ENCODE measurements at regions not wholly inside any gene's neighbourhood (a gene's known extent, or its start where the extent isn't known, plus 50 kb on each side); places are given as distances from the start of the nearest gene placed in this dataset.

DNA sequence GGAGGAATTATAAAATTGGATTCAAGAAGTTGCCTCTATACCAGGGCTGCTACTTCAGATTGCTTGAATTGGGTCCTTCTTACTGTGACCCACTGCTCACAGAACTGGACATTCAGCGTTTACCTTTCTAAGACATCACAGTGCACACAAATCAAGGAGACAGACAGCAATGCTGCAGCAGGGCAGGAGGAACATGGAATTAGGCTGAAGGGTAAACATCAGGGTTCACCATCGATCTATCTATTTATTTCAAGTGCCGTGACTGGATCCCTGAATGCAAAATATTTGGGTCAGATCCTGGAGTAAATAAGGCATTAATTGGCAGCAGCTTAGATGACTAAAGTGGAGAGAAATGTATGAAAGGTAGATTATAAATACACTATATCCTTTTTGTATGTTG, 76.9 kb upstream of the HMGA2 start:
- TF ChIP-seq, protein P1, sequence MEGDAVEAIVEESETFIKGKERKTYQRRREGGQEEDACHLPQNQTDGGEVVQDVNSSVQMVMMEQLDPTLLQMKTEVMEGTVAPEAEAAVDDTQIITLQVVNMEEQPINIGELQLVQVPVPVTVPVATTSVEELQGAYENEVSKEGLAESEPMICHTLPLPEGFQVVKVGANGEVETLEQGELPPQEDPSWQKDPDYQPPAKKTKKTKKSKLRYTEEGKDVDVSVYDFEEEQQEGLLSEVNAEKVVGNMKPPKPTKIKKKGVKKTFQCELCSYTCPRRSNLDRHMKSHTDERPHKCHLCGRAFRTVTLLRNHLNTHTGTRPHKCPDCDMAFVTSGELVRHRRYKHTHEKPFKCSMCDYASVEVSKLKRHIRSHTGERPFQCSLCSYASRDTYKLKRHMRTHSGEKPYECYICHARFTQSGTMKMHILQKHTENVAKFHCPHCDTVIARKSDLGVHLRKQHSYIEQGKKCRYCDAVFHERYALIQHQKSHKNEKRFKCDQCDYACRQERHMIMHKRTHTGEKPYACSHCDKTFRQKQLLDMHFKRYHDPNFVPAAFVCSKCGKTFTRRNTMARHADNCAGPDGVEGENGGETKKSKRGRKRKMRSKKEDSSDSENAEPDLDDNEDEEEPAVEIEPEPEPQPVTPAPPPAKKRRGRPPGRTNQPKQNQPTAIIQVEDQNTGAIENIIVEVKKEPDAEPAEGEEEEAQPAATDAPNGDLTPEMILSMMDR (IDR thresholded peaks at IDR 0.05; ENCODE audit: low read depth, low read length, missing input control), result no peak
- TF ChIP-seq RAD21 (IDR thresholded peaks at IDR 0.05) (no peak), YY1 (IDR thresholded peaks at IDR 0.05) (no peak), RXRA (IDR thresholded peaks at IDR 0.05) (peak in 1 of 2 donors; percentile 7), TAF1 (conservative IDR thresholded peaks at IDR 0.05) (no peak), EGR1 (IDR thresholded peaks at IDR 0.05; ENCODE audit: low read depth in 2 of 2) (no peak), SP1 (IDR thresholded peaks at IDR 0.05) (no peak), GABPA (IDR thresholded peaks at IDR 0.05 in 1 of 2, conservative IDR thresholded peaks at IDR 0.05 in 1 of 2) (no peak), HNF4A (conservative IDR thresholded peaks at IDR 0.05) (peak in 1 of 2 donors; percentile 27)
- TF ChIP-seq, protein P2, sequence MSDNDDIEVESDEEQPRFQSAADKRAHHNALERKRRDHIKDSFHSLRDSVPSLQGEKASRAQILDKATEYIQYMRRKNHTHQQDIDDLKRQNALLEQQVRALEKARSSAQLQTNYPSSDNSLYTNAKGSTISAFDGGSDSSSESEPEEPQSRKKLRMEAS (IDR thresholded peaks at IDR 0.05), result no peak
- TF ChIP-seq, protein P3, sequence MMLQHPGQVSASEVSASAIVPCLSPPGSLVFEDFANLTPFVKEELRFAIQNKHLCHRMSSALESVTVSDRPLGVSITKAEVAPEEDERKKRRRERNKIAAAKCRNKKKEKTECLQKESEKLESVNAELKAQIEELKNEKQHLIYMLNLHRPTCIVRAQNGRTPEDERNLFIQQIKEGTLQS (IDR thresholded peaks at IDR 0.05), result no peak
- TF ChIP-seq, protein P4, sequence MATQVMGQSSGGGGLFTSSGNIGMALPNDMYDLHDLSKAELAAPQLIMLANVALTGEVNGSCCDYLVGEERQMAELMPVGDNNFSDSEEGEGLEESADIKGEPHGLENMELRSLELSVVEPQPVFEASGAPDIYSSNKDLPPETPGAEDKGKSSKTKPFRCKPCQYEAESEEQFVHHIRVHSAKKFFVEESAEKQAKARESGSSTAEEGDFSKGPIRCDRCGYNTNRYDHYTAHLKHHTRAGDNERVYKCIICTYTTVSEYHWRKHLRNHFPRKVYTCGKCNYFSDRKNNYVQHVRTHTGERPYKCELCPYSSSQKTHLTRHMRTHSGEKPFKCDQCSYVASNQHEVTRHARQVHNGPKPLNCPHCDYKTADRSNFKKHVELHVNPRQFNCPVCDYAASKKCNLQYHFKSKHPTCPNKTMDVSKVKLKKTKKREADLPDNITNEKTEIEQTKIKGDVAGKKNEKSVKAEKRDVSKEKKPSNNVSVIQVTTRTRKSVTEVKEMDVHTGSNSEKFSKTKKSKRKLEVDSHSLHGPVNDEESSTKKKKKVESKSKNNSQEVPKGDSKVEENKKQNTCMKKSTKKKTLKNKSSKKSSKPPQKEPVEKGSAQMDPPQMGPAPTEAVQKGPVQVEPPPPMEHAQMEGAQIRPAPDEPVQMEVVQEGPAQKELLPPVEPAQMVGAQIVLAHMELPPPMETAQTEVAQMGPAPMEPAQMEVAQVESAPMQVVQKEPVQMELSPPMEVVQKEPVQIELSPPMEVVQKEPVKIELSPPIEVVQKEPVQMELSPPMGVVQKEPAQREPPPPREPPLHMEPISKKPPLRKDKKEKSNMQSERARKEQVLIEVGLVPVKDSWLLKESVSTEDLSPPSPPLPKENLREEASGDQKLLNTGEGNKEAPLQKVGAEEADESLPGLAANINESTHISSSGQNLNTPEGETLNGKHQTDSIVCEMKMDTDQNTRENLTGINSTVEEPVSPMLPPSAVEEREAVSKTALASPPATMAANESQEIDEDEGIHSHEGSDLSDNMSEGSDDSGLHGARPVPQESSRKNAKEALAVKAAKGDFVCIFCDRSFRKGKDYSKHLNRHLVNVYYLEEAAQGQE (IDR thresholded peaks at IDR 0.05), result no peak
- TF ChIP-seq, protein P5, sequence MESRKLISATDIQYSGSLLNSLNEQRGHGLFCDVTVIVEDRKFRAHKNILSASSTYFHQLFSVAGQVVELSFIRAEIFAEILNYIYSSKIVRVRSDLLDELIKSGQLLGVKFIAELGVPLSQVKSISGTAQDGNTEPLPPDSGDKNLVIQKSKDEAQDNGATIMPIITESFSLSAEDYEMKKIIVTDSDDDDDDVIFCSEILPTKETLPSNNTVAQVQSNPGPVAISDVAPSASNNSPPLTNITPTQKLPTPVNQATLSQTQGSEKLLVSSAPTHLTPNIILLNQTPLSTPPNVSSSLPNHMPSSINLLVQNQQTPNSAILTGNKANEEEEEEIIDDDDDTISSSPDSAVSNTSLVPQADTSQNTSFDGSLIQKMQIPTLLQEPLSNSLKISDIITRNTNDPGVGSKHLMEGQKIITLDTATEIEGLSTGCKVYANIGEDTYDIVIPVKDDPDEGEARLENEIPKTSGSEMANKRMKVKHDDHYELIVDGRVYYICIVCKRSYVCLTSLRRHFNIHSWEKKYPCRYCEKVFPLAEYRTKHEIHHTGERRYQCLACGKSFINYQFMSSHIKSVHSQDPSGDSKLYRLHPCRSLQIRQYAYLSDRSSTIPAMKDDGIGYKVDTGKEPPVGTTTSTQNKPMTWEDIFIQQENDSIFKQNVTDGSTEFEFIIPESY (IDR thresholded peaks at IDR 0.05), result no peak

All from liver (tissue), 3 donors.